PC-3 (cell line): ENCODE measurements at regions not wholly inside any gene's neighbourhood (a gene's known extent, or its start where the extent isn't known, plus 50 kb on each side); places are given as distances from the start of the nearest gene placed in this dataset.

Source experiments
- ATAC-seq: fragments of 200-7000 bp; cut with Tn5 transposase; 2 replicates; pipeline ENCODE4 v1.9.1; 2020; ENCODE audit warnings: mild to moderate bottlenecking, moderate library complexity
- BruUV-seq: library from RNA; stranded (reverse); fragments of 400-500 nt; replicated peaks from 2 replicates; lab custom pipeline; 2021; lab: Mats Ljungman, UMichigan
- CTCF ChIA-PET: fragments of 300-600 bp; sonication (Branson Sonifier 250); formaldehyde crosslinking; loops from one replicate; lab custom pipeline; 2022; ENCODE audit warnings: antibody characterized with exemption; lab: Charles Lee
- POLR2A ChIA-PET: fragments of 300-600 bp; sonication (Branson Sonifier 250); formaldehyde crosslinking; loops from one replicate; lab custom pipeline; 2022; ENCODE audit warnings: antibody characterized with exemption; ENCODE audit not compliant: unreplicated experiment; lab: Charles Lee
- DNase-seq: peaks from one replicate; pipeline ENCODE4 v3.0.0-alpha.2; 2015
- H2AFZ ChIP-seq: fragments of 300-600 bp; sonication (generic); 2 replicates; pipeline ENCODE4 v1.6.0; 2016; ENCODE audit warnings: antibody characterized with exemption, low read length
- H3F3A ChIP-seq: fragments of 300-600 bp; sonication (generic); one replicate; pipeline ENCODE4 v1.6.0; 2017; ENCODE audit warnings: antibody characterized with exemption, low read length, control low read depth, mild to moderate bottlenecking; ENCODE audit not compliant: unreplicated experiment
- H3K27ac ChIP-seq: fragments of 300-600 bp; sonication (generic); 2 replicates; pipeline ENCODE4 v1.5.1; 2016; ENCODE audit warnings: mild to moderate bottlenecking, low read length
- H3K27me3 ChIP-seq: fragments of 300-600 bp; sonication (generic); 2 replicates; pipeline ENCODE4 v1.6.1; 2016; ENCODE audit warnings: low read length, mixed read lengths
- H3K36me3 ChIP-seq: fragments of 300-600 bp; sonication (generic); 2 replicates; pipeline ENCODE4 v1.6.1; 2016; ENCODE audit warnings: low read depth, mixed run types, low read length, mixed read lengths
- H3K4me1 ChIP-seq: fragments of 300-600 bp; sonication (generic); 2 replicates; pipeline ENCODE4 v1.5.1; 2016; ENCODE audit warnings: low read length; ENCODE audit not compliant: insufficient read depth
- H3K4me2 ChIP-seq: fragments of 300-600 bp; sonication (generic); 2 replicates; pipeline ENCODE4 v1.6.0; 2016; ENCODE audit warnings: low read length
- H3K4me3 ChIP-seq: fragments of 300-600 bp; sonication (generic); 2 replicates; pipeline ENCODE4 v1.5.1; 2016; ENCODE audit warnings: mild to moderate bottlenecking, low read length, mixed read lengths
- H3K79me2 ChIP-seq: fragments of 300-600 bp; sonication (generic); 2 replicates; pipeline ENCODE4 v1.6.1; 2017; ENCODE audit warnings: low read length, mixed read lengths
- H3K9ac ChIP-seq: fragments of 300-600 bp; sonication (generic); 2 replicates; pipeline ENCODE4 v1.6.0; 2016; ENCODE audit warnings: mild to moderate bottlenecking, low read length
- H3K9me2 ChIP-seq: fragments of 300-600 bp; sonication (generic); replicated peaks from 2 replicates; pipeline ENCODE4 v1.6.1; 2016; ENCODE audit warnings: mixed run types, low read length, mixed read lengths
- H3K9me3 ChIP-seq: fragments of 300-600 bp; sonication (generic); 2 replicates; pipeline ENCODE4 v1.6.1; 2016; ENCODE audit warnings: low read length, mixed read lengths
- H4K20me1 ChIP-seq: fragments of 300-600 bp; sonication (generic); 2 replicates; pipeline ENCODE4 v1.6.1; 2016; ENCODE audit warnings: low read length, mixed read lengths
- CTCF ChIP-seq: fragments of 300-600 bp; sonication (generic); conservative IDR thresholded peaks from 2 replicates; pipeline ENCODE4 v1.5.1; 2017; ENCODE audit warnings: antibody characterized with exemption, low read depth, mild to moderate bottlenecking, low read length
- EZH2 ChIP-seq: fragments of 300-600 bp; sonication (generic); IDR thresholded peaks from one replicate; pipeline ENCODE4 v1.6.1; 2017; ENCODE audit warnings: antibody characterized with exemption, mild to moderate bottlenecking, low read length; ENCODE audit not compliant: unreplicated experiment
- EZH2phosphoT487 ChIP-seq: fragments of 300-600 bp; sonication (generic); IDR thresholded peaks from 2 replicates; pipeline ENCODE4 v1.6.1; 2018; ENCODE audit warnings: mild to moderate bottlenecking, antibody characterized with exemption, low read length, borderline replicate concordance
- intact Hi-C: fragments of 100-400 bp; cut with micrococcal nuclease; formaldehyde crosslinking; loops from 2 replicates; pipeline ENCODE4 v1.9.0; 2023

- Histone ChIP-seq H3K27me3 (no peaks in the 10 kb centered on the region), H4K20me1 (no peaks in the 10 kb centered on the region), H3K4me2 (no peak overlapping the region), H3K4me3 (no peak overlapping the region), H3K27ac (no peak overlapping the region), H3K79me2 (no peaks in the 10 kb centered on the region), H3K9me3 (no peaks in the 10 kb centered on the region), H3F3A (no peaks in the 10 kb centered on the region), H2AFZ (no peak overlapping the region), H3K4me1 (peaks cover 19% of the 10 kb centered on the region), H3K36me3 (no peaks in the 10 kb centered on the region), H3K9me2 (no peaks in the 10 kb centered on the region; the same call in 1 of the 2 replicates), H3K9ac (no peak overlapping the region)
- ChIA-PET CTCF (no interaction called here), POLR2A (no interaction called here)
- no TSS peak for BruUV-seq
- ATAC-seq (no peak), DNase-seq (no peak)
- no peak for TF ChIP-seq CTCF
- TF ChIP-seq EZH2phosphoT487, result no peak
- no peak for TF ChIP-seq EZH2
- intact Hi-C loops, result no loop called here
Observed at GRCh38 chr10:61821693-61822092, 79.8 kb upstream of the ARID5B start.

GRCh38 chr10:61822096-61822495, 79.4 kb upstream of the ARID5B start:
- no peak for DNase-seq
- intact Hi-C loops, result no loop called here
- Histone ChIP-seq H3K79me2 (no peaks in the 10 kb centered on the region), H3K4me1 (peaks cover 19% of the 10 kb centered on the region), H3K27me3 (no peaks in the 10 kb centered on the region), H3K36me3 (no peaks in the 10 kb centered on the region), H3K27ac (no peak overlapping the region), H3K4me2 (no peak overlapping the region), H3K9ac (no peak overlapping the region), H3K9me2 (no peaks in the 10 kb centered on the region; the same call in 1 of the 2 replicates), H2AFZ (no peak overlapping the region), H3F3A (no peaks in the 10 kb centered on the region), H3K4me3 (no peak overlapping the region), H4K20me1 (no peaks in the 10 kb centered on the region), H3K9me3 (no peaks in the 10 kb centered on the region)
- ATAC-seq, result no peak
- TF ChIP-seq EZH2, result no peak
- no peak for TF ChIP-seq EZH2phosphoT487
- no peak for TF ChIP-seq CTCF
- no TSS peak for BruUV-seq
- ChIA-PET POLR2A (no interaction called here), CTCF (no interaction called here)

- Histone ChIP-seq H3K4me1 (peaks cover 19% of the 10 kb centered on the region), H3K27ac (no peak overlapping the region), H3K9me3 (no peaks in the 10 kb centered on the region), H3K9ac (no peak overlapping the region), H3K36me3 (no peaks in the 10 kb centered on the region), H4K20me1 (no peaks in the 10 kb centered on the region), H2AFZ (no peak overlapping the region), H3K4me3 (no peak overlapping the region), H3K79me2 (no peaks in the 10 kb centered on the region), H3F3A (no peaks in the 10 kb centered on the region), H3K4me2 (no peak overlapping the region), H3K9me2 (no peaks in the 10 kb centered on the region; the same call in 1 of the 2 replicates), H3K27me3 (no peaks in the 10 kb centered on the region)
- ATAC-seq (no peak), DNase-seq (no peak)
- no TSS peak for BruUV-seq
- no peak for TF ChIP-seq CTCF
- TF ChIP-seq EZH2phosphoT487, result no peak
- TF ChIP-seq EZH2, result no peak
- ChIA-PET POLR2A (no interaction called here), CTCF (no interaction called here)
- intact Hi-C loops, result no loop called here
Observed at GRCh38 chr10:61822781-61823230, 78.7 kb upstream of the ARID5B start.
